SK-N-SH (cell line): ENCODE measurements at regions not wholly inside any gene's neighbourhood (a gene's known extent, or its start where the extent isn't known, plus 50 kb on each side); places are given as distances from the start of the nearest gene placed in this dataset.

Experiments used
- CTCF ChIA-PET: fragments of 300-600, 350-600 bp; formaldehyde crosslinking; extraction: SDS; loops from one replicate; lab custom pipeline; 2021; lab: Yijun Ruan, JAX
- POLR2A ChIA-PET: fragments of 350-600 bp; sonication (Branson Sonifier 250); formaldehyde crosslinking; extraction: SDS; loops from one replicate; lab custom pipeline; 2020; ENCODE audit warnings: antibody characterized with exemption, inconsistent platforms; lab: Yijun Ruan, JAX
- DNase-seq: peaks from one replicate; pipeline ENCODE4 v3.0.0; 2012
- H2AFZ ChIP-seq: fragments of 200-600 bp; sonication (generic); 2 replicates; pipeline ENCODE4 v1.8.1; 2016; ENCODE audit warnings: antibody characterized with exemption, mild to moderate bottlenecking, low read depth
- H3F3A ChIP-seq: fragments of 200-600 bp; sonication (generic); replicated peaks from 2 replicates; pipeline ENCODE3; 2016; ENCODE audit warnings: antibody characterized with exemption, mild to moderate bottlenecking; ENCODE audit not compliant: insufficient read depth
- H3K27ac ChIP-seq, 2 experiments: fragments of 200-500 bp in 1 of 2; fragments of 200-600 bp in 1 of 2; sonication (Bioruptor generic) in 1 of 2; sonication (generic), shearing (Covaris generic) in 1 of 2; 2 replicates each; pipeline versions ENCODE4 v1.5.1 to v1.6.1; 2014 to 2016; ENCODE audit warnings: low read depth in 2 of 2, inconsistent platforms in 1 of 2, low read length in 1 of 2, mild to moderate bottlenecking in 1 of 2, mixed read lengths in 1 of 2
- H3K27me3 ChIP-seq: fragments of 200-600 bp; sonication (generic), shearing (Covaris generic); 2 replicates; pipeline ENCODE4 v1.6.1; 2016; ENCODE audit warnings: mixed run types; ENCODE audit not compliant: insufficient read depth
- H3K36me3 ChIP-seq, 2 experiments: fragments of 200-500 bp in 1 of 2; fragments of 200-600 bp in 1 of 2; sonication (Bioruptor generic) in 1 of 2; sonication (generic) in 1 of 2; replicated peaks in 1 of 2; 2 replicates each; pipeline versions ENCODE3 to v1.5.1; 2014 to 2016; ENCODE audit warnings: low read length in 1 of 2, mild to moderate bottlenecking in 1 of 2; ENCODE audit not compliant: insufficient read depth in 2 of 2, control insufficient read depth in 1 of 2
- H3K4me1 ChIP-seq, 2 experiments: fragments of 200-500 bp in 1 of 2; fragments of 200-600 bp in 1 of 2; sonication (Bioruptor generic) in 1 of 2; sonication (generic), shearing (Covaris generic) in 1 of 2; 2 replicates each; pipeline versions ENCODE4 v1.5.1 to v1.6.1; 2014 to 2016; ENCODE audit warnings: low read depth in 1 of 2, low read length in 1 of 2, mixed run types in 1 of 2; ENCODE audit not compliant: insufficient read depth in 2 of 2, control insufficient read depth in 1 of 2
- H3K4me2 ChIP-seq: fragments of 200-600 bp; sonication (generic), shearing (Covaris generic); 2 replicates; pipeline ENCODE4 v1.6.1; 2017; ENCODE audit warnings: mixed run types
- H3K4me3 ChIP-seq, 2 experiments: fragments of 200-500 bp in 1 of 2; fragments of 200-600 bp in 1 of 2; sonication (Bioruptor generic) in 1 of 2; sonication (generic), shearing (Covaris generic) in 1 of 2; 2 replicates each; pipeline versions ENCODE4 v1.5.1 to v1.8.1; 2014 to 2016; ENCODE audit warnings: low read depth in 2 of 2, inconsistent platforms in 1 of 2, low read length in 1 of 2, mild to moderate bottlenecking in 1 of 2, mixed read lengths in 1 of 2, moderate library complexity in 1 of 2
- H3K79me2 ChIP-seq: fragments of 200-600 bp; sonication (generic); 2 replicates; pipeline ENCODE4 v1.8.1; 2017; ENCODE audit warnings: mild to moderate bottlenecking; ENCODE audit not compliant: insufficient read depth
- H3K9ac ChIP-seq: fragments of 200-600 bp; sonication (generic); 2 replicates; pipeline ENCODE4 v1.6.1; 2017; ENCODE audit warnings: mixed run types
- H3K9me2 ChIP-seq: fragments of 200-600 bp; sonication (generic); 2 replicates; pipeline ENCODE4 v1.6.1; 2017; ENCODE audit warnings: mixed run types
- H3K9me3 ChIP-seq: fragments of 200-600 bp; sonication (generic); 2 replicates; pipeline ENCODE4 v1.6.1; 2017; ENCODE audit warnings: mixed run types, mild to moderate bottlenecking, moderate library complexity
- H4K20me1 ChIP-seq: fragments of 200-600 bp; sonication (generic); 2 replicates; pipeline ENCODE4 v1.6.1; 2017; ENCODE audit warnings: mild to moderate bottlenecking, mixed run types; ENCODE audit not compliant: insufficient read depth
- CHD2 ChIP-seq: fragments of 150-350 bp; IDR thresholded peaks from 2 replicates; pipeline ENCODE4 v1.6.1; 2018; ENCODE audit warnings: low read length; ENCODE audit not compliant: partially characterized antibody
- ELF1 ChIP-seq: IDR thresholded peaks from 2 replicates; pipeline ENCODE4 v1.4.0; 2012
- EZH2phosphoT487 ChIP-seq: fragments of 200-600 bp; sonication (generic); IDR thresholded peaks from 2 replicates; pipeline ENCODE4 v1.6.1; 2017; ENCODE audit warnings: low read depth, mixed run types, mild to moderate bottlenecking, antibody characterized with exemption, moderate library complexity, borderline replicate concordance
- FOSL2 ChIP-seq: IDR thresholded peaks from 2 replicates; pipeline ENCODE4 v1.4.0; 2012; ENCODE audit warnings: low read depth, mild to moderate bottlenecking, moderate library complexity, borderline replicate concordance
- GABPA ChIP-seq: IDR thresholded peaks from 2 replicates; pipeline ENCODE4 v1.4.0; 2012; ENCODE audit warnings: low read depth, mild to moderate bottlenecking
- GATA2 ChIP-seq: sonication (generic); formaldehyde crosslinking; IDR thresholded peaks from 2 replicates; pipeline ENCODE4 v1.5.0; 2020; ENCODE audit warnings: mild to moderate bottlenecking, missing genetic modification reagents
- MXI1 ChIP-seq: IDR thresholded peaks from 2 replicates; pipeline ENCODE4 v1.6.1; 2012; ENCODE audit warnings: mild to moderate bottlenecking, low read depth, low read length, improper control_type of control experiment
- NFIC ChIP-seq: IDR thresholded peaks from 2 replicates; pipeline ENCODE4 v1.4.0; 2012; ENCODE audit warnings: borderline replicate concordance
- RAD21 ChIP-seq: IDR thresholded peaks from 2 replicates; pipeline ENCODE4 v1.6.1; 2012; ENCODE audit warnings: mild to moderate bottlenecking, low read length
- RFX5 ChIP-seq: IDR thresholded peaks from 2 replicates; pipeline ENCODE4 v1.6.1; 2012; ENCODE audit warnings: mild to moderate bottlenecking, improper control_type of control experiment, low read length
- RXRA ChIP-seq: IDR thresholded peaks from 2 replicates; pipeline ENCODE4 v1.4.0; 2012; ENCODE audit warnings: low read depth, mild to moderate bottlenecking, borderline replicate concordance
- SMC3 ChIP-seq: IDR thresholded peaks from 2 replicates; pipeline ENCODE4 v1.6.1; 2012; ENCODE audit warnings: low read depth, low read length, improper control_type of control experiment
- TAF1 ChIP-seq: IDR thresholded peaks from 2 replicates; pipeline ENCODE4 v1.6.1; 2012; ENCODE audit warnings: low read depth, mild to moderate bottlenecking, low read length, moderate library complexity, borderline replicate concordance
- TEAD4 ChIP-seq: IDR thresholded peaks from 2 replicates; pipeline ENCODE4 v1.4.0; 2012; ENCODE audit warnings: mild to moderate bottlenecking, borderline replicate concordance; ENCODE audit not compliant: insufficient read depth
- YY1 ChIP-seq: IDR thresholded peaks from 2 replicates; pipeline ENCODE4 v1.4.0; 2012; ENCODE audit warnings: low read depth, mild to moderate bottlenecking
- TF ChIP-seq, protein P1 (sequence below): IDR thresholded peaks from 2 replicates; pipeline ENCODE4; 2012
- TF ChIP-seq, protein P2 (sequence below): fragments of 150-350 bp; IDR thresholded peaks from 2 replicates; pipeline ENCODE4 v1.6.1; 2016; ENCODE audit warnings: mild to moderate bottlenecking, low read depth, low read length
- TF ChIP-seq, protein P3 (sequence below): fragments of 200-600 bp; sonication (generic); IDR thresholded peaks from 2 replicates; pipeline ENCODE4 v1.6.1; 2017; ENCODE audit warnings: antibody characterized with exemption, mild to moderate bottlenecking, moderate library complexity
- TF ChIP-seq, protein P4 (sequence below): IDR thresholded peaks from 2 replicates; pipeline ENCODE4 v1.4.0; 2012; ENCODE audit warnings: low read depth
- TF ChIP-seq, protein P5 (sequence below): IDR thresholded peaks from 2 replicates; pipeline ENCODE4 v1.4.0; 2012; ENCODE audit warnings: low read depth, borderline replicate concordance

DNA sequence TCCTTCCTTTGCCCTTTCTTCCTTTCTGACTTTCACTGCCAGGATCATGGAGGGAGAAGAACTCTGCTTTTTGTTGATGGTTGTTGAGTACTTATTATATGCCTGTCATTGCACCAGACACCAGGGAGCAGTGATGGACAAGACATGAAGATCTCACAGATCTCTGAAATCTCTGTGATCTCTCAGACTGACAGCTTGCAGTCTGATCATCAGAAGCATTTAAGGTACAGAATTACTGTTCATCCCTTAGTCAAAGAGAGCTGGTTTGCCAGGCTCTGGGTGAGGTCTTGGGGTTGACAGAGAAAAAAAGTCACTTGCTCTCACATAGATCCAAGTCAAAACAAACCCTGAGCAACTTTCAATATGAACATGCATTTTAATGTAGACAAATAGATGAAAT is 299.5 kb upstream of the FMN2 start:
- Histone ChIP-seq H3K4me2 (no peak overlapping the region), H3K4me3 (no peak overlapping the region), H2AFZ (no peak overlapping the region), H3K36me3 (peaks cover 0 to 5% of the 10 kb centered on the region in 2 experiments), H3K4me1 (peaks cover 0 to 3% of the 10 kb centered on the region in 2 experiments; a peak in 1 of 4 replicates), H3K27ac (peak overlapping the region in 1 of 2 experiments; percentile 26; a peak in 1 of 4 replicates), H3F3A (no peaks in the 10 kb centered on the region), H3K79me2 (no peaks in the 10 kb centered on the region), H3K27me3 (no peaks in the 10 kb centered on the region), H4K20me1 (no peaks in the 10 kb centered on the region), H3K9me3 (no peaks in the 10 kb centered on the region), H3K9ac (no peak overlapping the region), H3K9me2 (no peaks in the 10 kb centered on the region)
- ChIA-PET POLR2A (no interaction called here), CTCF (interaction anchor here (0.6 to 1.3 kb wide), 2 partner anchors 41 to 106 kb away, joined by 3 read pairs; no protein-coding TSS in a partner anchor)
- no peak for DNase-seq
- TF ChIP-seq RFX5 (no peak), SMC3 (no peak), TEAD4 (no peak), TAF1 (no peak), YY1 (no peak), NFIC (no peak), GABPA (no peak), FOSL2 (no peak), MXI1 (no peak), ELF1 (no peak), RXRA (no peak), RAD21 (no peak), GATA2 (CRISPR knock-in tag) (no peak), CHD2 (no peak), EZH2phosphoT487 (no peak)
- TF ChIP-seq, protein P1, sequence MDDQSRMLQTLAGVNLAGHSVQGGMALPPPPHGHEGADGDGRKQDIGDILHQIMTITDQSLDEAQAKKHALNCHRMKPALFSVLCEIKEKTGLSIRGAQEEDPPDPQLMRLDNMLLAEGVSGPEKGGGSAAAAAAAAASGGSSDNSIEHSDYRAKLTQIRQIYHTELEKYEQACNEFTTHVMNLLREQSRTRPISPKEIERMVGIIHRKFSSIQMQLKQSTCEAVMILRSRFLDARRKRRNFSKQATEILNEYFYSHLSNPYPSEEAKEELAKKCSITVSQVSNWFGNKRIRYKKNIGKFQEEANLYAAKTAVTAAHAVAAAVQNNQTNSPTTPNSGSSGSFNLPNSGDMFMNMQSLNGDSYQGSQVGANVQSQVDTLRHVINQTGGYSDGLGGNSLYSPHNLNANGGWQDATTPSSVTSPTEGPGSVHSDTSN: no peak
- TF ChIP-seq, protein P2, sequence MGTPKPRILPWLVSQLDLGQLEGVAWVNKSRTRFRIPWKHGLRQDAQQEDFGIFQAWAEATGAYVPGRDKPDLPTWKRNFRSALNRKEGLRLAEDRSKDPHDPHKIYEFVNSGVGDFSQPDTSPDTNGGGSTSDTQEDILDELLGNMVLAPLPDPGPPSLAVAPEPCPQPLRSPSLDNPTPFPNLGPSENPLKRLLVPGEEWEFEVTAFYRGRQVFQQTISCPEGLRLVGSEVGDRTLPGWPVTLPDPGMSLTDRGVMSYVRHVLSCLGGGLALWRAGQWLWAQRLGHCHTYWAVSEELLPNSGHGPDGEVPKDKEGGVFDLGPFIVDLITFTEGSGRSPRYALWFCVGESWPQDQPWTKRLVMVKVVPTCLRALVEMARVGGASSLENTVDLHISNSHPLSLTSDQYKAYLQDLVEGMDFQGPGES: no peak
- TF ChIP-seq, protein P3, sequence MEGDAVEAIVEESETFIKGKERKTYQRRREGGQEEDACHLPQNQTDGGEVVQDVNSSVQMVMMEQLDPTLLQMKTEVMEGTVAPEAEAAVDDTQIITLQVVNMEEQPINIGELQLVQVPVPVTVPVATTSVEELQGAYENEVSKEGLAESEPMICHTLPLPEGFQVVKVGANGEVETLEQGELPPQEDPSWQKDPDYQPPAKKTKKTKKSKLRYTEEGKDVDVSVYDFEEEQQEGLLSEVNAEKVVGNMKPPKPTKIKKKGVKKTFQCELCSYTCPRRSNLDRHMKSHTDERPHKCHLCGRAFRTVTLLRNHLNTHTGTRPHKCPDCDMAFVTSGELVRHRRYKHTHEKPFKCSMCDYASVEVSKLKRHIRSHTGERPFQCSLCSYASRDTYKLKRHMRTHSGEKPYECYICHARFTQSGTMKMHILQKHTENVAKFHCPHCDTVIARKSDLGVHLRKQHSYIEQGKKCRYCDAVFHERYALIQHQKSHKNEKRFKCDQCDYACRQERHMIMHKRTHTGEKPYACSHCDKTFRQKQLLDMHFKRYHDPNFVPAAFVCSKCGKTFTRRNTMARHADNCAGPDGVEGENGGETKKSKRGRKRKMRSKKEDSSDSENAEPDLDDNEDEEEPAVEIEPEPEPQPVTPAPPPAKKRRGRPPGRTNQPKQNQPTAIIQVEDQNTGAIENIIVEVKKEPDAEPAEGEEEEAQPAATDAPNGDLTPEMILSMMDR: no peak
- TF ChIP-seq, protein P4, sequence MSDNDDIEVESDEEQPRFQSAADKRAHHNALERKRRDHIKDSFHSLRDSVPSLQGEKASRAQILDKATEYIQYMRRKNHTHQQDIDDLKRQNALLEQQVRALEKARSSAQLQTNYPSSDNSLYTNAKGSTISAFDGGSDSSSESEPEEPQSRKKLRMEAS: no peak
- TF ChIP-seq, protein P5, sequence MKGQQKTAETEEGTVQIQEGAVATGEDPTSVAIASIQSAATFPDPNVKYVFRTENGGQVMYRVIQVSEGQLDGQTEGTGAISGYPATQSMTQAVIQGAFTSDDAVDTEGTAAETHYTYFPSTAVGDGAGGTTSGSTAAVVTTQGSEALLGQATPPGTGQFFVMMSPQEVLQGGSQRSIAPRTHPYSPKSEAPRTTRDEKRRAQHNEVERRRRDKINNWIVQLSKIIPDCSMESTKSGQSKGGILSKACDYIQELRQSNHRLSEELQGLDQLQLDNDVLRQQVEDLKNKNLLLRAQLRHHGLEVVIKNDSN: no peak
